Renal pelvis (tissue), 1 donor: ENCODE measurements at regions not wholly inside any gene's neighbourhood (a gene's known extent, or its start where the extent isn't known, plus 50 kb on each side); places are given as distances from the start of the nearest gene placed in this dataset.
"Not testable (repeated sequence)": the region's sequence is repeated elsewhere in the genome, so short reads cannot be mapped to it uniquely, and the experiment has no call there.

Experiments used
- DNase-seq: peaks from one replicate; pipeline ENCODE4 v3.0.0-alpha.2; 2013

DNA sequence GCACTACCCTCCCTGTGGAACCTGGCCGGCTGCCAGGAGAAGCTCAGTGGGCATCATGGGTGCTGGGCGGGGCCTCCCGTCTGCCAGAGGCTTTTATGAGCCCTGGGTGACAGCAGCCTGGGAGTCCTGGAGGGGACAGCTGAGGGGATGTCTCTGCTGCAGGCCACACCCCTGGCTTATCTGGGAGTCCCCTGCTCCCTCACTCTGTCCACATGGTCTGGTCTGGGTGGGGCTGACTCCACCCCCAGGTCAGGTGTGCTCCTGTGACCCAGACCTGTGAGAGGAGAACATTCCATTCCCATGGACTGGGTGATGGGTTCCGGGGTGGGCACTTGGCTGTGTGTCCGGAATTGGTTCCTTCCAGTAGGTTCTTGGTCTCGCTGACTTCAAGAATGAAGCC, 369.3 kb upstream of the SFSWAP start:
- DNase-seq = not testable (repeated sequence)

DNA sequence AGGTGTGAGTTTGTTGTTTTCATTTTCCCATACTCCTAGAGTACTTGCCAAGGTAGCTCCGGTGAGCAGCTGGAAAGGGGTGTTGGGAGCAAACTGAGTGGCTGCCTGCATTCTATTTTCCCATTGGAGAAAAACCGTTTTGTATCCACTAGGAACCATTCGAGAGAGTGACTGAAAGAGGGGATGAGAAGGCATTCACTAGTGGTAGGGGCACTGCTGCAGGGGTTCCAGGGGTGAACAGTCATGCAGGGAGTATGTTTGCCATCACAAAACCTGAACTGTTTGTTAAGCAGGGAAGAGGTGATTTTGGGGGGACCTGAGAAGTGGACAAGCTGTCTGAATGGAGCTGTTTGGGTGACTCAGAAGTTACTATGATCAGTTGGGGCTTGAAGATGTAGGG, 367.5 kb upstream of the SFSWAP start:
- DNase-seq = not testable (repeated sequence)

DNA sequence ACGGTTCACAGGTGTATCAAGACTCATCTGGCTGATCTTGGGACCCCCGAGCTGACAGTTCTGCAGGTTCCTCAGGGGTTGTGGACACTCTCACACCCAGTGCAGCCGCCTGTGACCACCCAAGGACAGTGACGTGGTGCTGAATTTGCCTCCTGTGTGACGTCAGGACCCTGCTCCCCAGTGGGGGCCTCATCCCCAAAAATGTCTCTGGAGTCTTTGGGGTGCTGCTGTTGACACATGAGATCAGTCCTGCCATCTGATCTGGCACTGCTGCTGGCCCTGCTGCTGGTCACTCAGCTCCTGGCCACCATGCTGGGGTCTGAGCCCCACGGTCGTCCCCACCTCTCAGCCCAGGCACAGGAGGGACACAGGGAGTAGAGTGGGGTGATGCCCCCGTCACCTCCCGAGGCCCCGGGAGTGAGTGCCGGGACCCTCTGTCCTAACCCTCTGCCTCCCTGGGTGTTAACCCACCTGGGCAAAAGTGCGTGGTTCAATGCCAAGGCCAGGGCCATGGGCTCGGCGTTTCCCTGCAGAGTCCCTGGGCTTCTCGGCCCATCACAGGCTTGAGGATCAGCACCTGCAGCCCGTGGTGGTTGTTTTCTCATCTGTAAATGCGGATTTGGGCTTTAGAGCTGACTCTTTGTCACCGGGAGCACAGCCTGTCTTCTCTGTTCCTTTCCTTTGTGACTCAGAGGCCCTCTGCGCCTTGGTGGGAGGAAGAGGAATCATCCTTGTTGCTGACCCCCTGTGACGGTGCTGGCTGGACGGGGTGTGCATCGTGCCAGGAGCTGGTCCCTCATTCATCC, 366.0 kb upstream of the SFSWAP start:
- not testable (repeated sequence) for DNase-seq

DNA sequence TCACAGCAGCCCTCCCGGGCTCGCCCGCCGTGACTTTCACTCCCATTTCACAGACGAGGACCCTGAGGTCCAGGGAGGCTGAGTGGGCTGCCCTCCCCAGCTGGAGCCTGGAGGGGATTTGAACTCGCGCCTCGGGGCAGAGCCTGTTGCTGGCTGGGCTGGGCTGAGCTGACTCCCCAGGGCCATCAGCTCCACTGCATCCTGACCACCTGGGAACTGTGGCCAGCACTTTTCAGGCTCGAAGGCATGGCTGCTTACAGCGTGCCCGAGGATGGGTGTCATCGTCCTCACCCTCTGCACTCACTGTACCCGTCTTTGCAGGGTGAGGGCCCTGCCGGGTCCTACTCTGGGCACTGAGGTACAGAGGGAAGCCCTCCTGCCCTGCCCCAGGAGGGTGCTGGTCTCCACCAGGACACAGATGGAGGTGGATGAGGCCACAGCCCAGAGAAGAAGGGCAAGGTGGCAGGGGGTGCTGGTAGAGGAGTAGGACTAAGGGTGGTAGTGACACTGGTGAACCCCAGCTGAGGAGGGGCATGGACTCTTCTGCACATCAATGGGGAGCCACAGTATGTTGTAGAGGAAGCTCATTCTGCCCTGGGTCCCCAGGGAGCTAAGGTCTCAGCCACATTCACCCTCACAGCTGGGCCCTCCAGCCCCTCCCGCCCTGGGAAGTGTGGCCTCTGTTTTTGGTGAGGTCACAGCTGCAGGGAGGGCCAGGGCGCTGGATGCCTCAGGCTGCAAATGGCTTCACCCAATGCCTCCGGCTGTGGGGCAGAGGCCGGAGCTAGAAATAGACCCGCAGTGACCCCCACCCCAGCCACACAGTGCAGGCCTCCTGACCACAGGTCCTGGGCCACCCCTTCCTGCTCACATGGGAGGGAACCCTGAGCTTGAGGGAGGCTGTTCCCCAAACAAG, 365.1 kb upstream of the SFSWAP start:
- DNase-seq = no peak

DNA sequence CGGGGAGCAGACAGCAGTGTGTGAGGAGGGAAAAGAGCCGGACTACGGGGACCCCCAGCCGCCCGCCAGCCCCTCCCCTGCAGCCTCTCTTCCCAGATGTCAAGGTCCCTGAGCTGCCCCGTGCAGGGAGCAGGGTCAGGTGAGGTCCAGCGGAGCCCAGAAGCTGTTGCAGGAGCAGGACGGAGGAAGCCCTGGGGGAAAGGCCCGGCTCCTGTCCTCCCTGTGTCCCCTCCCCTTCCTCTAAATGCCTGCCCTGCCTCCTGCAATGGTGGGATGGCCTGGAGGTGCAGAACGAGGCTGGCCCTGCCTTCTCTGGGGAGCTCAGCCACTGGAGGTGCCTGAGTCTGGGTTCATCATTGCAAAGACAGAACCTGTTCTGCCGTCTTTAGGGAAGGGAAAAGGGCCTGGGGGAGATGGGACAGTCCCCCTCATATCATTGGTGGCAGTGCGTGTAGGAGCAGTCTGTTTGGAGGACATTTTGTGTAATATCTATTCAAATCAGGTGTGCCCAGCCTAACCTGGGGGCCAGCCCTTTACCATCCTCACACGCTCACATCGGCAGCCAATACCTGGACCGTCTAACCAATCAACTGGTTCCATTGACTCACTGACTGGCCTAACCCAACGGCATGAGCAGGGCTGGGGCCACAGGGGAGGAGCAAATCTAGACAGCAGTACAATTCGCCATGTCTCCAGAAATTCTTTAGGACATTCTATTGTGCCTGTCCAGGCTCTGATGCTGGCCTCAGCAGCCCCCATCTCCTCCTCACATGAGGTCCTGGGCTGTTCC, 364.1 kb upstream of the SFSWAP start:
- no peak for DNase-seq

DNA sequence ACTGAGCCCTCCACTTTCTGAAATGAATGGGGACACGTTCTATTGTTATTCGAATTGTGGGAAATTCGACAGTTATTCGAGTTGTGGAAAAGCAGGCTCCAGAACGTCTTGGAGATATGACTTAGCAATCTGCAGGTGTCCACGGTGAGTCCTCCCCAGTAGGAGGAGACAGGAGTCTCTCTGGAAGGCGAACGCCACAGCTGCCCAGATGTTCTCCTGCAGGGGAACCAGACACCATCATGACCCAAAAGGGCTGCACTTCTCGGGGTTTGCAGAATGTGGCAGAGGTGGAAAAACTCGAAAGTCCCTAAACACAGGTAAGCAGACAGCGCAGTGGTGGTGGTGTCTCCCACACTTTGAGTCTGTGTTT, 363.6 kb upstream of the SFSWAP start:
- no peak for DNase-seq

DNA sequence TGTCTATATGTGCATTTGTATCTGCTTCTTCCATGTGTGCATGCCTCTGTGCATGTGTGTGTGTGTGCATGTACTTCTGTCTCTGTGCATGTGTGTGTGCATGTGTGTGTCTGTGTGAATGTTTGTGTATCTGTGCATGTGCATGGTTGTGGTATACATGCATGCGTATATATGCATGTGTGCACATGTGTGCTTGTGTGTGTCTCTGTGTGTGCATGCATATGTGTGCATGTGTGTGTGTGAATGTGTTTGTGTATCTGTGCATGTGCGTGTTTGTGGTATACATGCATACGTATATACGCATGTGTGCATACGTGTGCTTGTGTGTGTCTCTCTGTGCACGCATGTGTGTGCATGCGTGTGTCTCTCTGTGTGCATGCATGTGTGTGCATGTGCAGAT, 363.2 kb upstream of the SFSWAP start:
- DNase-seq = no peak

DNA sequence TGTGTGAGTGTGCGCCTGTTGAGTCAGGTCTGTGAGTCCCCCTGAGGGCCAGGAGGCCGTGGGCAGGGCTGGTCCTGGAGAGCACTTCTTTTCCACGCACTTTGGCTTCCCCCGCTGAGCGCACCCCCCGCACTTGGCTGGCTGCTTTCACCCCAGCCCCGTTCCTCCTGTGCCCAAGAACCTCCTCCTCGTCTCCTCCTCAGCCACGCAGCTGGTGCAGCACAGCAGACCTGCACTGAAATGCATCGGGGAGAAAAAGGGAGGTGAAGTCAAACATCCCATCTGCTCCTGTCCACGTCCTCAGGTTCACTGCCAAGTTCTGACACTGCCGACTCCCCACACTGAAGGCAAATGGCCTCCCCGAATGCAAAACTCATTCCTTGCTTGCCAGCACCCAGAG, 362.7 kb upstream of the SFSWAP start:
- DNase-seq = no peak

DNA sequence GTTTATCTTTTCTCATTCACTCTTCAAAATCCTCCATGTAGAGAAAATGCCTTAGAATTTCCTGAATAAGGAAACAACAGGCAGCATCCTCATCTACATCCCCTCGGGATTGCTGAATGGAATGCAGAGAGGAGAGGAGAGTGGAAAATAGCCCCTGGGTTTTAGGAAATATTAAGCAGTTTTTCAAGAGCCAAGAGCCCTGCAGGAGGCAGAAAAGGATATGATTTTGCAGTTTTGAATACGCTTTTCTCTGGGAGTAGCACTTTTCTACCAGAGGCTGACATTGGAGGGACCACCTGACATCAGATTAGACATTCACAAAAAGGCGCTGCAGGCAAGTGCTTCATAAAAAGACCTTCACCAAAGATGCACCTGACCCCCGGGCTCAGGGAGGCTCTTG, 362.2 kb upstream of the SFSWAP start:
- no peak for DNase-seq

DNA sequence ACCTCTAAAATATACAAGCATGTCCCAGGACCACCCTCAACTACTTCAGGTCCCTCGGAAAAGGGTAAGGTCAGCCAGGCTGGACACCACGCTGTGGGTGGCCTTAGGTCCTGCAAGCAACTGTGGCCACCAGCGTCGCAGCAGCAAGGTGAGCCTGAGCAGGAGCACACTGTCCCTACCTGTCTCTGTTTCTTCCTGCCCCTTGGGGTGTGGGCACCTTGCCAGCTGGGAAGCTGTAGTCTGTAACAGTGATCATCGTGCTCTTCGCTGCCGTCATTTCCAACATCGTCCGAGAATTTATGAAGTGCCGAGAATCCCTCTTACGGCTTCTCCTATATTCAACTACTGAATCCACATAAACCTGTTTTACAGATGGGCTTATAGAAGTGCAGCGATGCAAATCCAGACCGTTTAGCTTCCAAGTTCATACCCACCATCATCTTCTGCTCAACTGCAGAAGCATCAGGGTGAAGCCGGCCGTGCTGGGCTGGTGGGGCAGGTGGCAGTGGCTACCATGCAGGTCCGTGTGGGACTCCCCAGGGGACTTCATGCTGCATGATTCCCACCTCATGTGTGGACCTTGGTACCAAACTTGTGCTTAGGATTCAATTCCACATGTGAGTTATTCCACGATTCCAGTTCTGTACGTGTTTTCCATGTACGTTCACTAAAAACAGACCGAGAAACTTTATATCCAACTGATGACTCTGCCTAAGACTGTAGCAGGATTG, 361.3 kb upstream of the SFSWAP start:
- DNase-seq = no peak

DNA sequence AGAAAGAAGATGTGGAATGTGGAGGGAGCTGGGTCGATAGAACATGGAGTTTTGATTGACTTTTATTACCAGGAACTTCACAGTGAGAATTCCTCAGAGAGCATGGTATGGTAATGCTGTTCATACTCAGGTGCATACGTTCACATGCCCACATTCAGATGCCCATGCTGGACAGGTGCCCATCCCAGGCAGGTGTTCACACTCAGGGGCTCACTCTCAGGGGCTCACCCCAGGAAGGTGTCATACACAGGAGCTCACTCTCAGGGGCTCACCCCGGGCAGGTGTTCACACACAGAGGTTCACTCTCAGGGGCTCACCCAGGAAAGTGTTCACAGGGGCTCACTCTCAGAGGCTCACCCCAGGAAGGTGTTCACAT, 360.0 kb upstream of the SFSWAP start:
- DNase-seq = no peak

DNA sequence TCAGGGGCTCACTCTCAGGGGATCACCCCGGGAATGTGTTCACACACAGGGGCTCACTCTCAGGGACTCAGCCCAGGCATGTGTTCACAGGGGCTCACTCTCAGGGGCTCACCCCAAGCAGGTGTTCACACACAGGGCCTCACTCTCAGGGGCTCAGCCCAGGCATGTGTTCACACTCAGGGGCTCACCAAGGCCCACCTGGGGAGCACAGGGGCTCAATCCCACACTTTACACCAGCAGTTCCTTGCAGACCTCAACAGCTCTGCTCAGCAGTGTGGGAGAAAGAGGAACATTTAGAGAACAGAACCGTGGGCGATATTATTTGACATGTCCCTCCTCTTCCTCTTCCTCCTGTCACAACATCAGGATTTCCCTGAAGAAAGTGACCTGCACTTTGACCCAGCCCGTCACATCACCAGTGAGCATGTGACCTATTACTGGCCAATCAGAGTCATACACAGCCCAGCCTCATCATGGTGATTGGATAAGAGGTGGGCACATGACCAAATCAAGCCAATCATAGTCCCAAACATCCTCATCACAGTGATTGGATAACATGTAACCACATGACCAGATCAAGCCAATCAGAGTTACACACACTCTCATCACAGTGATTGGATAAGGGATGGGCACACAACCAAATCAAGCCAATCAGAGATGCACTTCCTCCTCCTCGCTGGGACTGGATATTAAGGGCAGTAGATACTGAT, 359.4 kb upstream of the SFSWAP start:
- no peak for DNase-seq

DNA sequence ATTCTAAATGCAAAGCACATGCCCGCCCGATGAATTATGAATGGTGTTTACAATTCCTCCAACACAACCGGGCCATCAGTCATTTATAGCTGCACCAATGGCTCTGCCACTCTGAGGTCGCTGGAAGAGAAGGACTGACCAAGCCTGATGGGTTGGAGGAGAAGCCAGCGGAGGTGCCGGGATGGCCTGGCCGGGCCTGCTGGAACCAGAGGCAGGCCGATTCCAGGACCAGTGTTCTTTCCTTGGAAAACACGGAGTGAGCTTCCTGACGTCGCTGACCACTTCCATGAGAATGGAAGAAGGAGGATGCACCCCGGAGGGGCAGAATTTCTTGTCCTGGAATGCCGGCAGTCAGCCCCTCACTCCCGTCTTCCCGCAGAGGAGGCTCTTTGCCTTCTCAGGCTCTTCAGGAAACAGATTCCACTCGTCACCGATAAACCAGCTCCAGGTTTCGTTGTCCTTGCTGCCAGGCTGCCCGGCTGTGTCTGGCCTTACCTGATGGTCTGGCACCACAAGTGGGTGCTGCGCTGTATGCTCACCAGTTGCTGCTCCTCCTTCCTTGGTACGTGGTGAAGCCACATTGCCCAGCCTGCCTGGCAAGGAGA, 358.5 kb upstream of the SFSWAP start:
- DNase-seq = no peak

DNA sequence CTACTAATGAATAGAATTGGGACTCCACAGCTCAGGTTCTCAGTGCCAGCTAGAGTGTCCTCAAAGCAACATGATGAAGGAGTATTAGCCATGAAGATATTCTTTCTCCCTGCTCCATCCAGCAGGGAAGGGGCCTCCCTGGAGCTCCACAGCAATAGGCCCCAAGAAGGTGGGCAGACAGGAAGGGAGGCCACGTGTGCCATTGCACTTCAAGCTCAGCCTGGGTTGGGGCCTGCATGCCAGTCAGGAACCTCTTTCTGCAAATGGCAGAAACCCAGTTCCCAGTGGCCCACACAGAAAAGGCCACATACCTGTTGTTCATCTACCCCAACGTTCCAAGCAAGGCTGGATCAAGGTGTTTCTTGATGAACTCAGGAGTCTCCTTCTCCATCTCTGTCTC, 357.5 kb upstream of the SFSWAP start:
- no peak for DNase-seq

DNA sequence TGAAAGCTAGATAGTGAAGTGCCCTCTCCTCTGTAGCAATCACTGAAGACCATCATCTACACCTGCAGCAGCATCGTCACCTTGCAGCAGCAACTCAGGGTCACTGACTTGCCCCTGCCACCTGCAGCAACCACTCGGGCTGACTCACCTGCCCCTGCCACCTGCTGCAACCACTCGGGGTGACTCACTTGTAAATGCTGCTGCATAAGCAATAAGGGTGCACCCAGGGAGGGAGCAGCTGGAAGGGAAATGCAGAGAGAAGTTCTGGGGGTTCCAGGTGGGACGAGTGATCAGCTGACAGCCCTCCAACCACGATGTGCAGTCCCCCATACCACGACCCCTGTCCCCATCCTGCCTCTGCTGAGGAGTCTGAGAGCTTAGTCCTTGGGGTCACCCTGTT, 357.1 kb upstream of the SFSWAP start:
- no peak for DNase-seq

DNA sequence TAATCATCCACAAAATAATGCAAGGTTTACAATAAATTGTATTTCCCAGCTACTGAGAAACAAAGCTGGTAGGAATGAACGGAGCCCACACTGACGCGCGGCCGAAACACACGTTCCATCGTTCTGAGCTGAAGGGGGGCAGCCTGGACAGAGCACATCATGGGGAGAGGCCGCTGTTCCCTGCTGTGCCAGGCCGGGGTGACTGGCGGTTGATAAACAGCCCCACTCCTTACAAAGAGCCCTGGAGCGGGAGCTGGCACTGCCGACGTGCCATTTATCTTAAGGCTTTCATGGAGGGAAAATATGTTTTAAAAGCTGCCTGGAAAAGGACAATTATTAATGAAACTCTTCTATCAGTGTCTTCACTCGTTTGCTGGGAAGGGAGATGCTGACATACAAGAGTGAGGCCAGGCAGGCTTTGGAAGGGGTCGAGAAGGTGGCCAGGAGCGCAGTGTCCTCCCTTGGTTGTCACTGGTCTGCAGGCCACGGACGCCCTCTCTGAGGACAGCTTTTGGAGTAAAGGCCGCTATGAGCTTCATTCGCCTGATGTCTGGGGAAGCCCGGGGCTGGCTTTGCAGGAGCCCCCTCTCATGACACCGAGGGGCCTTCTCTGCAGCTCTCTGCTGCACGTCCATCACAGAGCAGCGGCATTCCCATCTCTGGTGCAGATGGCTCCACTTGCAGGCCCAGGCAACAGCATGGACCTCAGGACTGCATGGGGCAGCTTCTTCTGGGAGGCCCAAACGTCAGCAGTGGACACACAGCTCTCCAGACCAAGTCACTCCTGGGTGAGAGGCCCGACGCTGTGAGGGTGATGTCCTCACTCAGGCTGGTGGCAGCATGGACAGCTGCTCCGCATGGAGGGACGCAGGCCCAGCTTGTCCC, 355.3 kb upstream of the SFSWAP start:
- no peak for DNase-seq

DNA sequence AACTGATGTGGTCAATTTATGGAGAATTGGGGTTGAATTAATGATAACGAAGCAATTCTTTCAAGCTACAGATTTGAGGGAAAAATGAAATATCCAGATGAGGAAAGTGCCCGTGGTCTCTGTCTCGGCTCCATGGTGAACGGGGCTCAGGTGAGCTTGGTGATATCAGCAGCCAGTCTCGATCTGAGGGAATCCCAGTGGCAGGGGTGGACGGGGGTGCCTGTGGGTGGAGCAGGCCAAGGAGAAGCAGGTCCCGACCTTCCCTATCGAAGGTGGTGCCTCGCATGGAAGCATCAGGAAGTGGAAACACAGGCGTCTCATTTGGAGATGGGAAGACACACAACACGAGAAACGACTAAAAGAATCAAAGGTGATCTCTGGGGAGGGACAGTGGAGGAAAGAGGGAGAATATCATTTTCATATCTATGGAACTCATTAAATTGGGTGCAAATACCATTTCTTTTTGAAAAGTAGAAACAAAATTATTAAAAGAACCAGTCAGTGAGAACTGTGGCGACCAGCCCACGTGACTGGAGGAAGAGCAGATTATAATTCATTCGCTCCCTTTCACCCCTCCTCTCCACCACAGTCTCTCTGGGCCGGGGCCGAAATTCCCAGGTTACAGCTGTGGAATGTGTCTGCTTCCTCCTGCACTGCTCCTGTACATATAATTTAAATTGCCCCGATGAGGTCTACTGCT, 354.3 kb upstream of the SFSWAP start:
- no peak for DNase-seq

DNA sequence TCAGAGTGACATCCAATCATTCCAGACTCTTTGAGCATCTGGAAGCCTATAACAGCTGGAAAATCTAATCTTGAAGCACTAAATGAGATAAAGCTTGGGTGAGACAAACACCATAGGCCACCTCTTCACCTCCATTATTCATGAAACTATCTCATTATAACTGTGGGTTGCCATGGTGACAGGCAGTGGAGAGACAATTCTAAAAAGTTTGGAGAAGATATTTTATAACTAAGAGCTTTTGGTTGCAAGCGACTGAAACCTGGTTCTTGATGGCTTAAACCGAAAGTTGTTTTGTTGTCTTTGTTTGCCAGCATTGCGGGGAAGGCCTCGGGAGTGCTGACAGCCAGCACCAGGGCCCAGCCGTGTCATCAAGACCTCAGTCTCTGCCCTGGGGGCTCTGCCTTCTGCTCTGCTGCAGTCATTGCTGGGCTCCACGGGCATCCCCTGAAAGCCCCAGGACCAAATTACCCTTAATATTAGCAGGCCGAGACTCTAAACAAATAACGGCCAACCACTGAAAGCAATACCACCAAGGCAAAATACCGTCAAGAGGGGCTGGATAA, 353.6 kb upstream of the SFSWAP start:
- DNase-seq = no peak

DNA sequence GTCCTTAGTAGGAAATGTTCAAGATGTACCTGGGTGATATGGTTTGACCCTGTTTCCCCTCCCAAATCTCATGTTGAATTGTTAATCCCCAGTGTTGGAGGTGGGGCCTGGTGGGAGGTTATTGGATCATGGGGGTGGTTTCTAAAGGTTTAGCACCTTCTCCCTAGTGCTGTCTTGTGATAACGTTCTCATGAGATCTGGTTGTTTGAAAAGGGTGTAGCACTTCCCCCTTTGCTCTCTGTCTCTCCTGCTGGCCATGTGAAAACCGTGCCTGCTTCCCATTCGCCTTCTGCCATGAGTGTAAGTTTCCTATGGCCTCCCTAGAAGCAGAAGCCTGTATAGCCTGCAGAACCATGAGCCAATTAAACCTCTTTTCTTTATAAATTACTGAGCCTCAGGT, 353.0 kb upstream of the SFSWAP start:
- no peak for DNase-seq
